NCI-H128 (cell line): ENCODE measurements at regions not wholly inside any gene's neighbourhood (a gene's known extent, or its start where the extent isn't known, plus 50 kb on each side); places are given as distances from the start of the nearest gene placed in this dataset.

Source experiments
- DNase-seq: peaks from one replicate; lab custom pipeline; 2025; ENCODE audit not compliant: unreplicated experiment; lab: John Stamatoyannopoulos, UW

- DNase-seq: no peak
These were observed 140.4 kb downstream of the RGS9 start for GRCh38 chr17:65277576-65277975.
